Spinal cord (tissue), 9 donors: ENCODE measurements at regions not wholly inside any gene's neighbourhood (a gene's known extent, or its start where the extent isn't known, plus 50 kb on each side); places are given as distances from the start of the nearest gene placed in this dataset.

Experiments
- DNase-seq, 6 donors: peaks; one replicate each; pipeline versions ENCODE4 v3.0.0 to v3.0.0-alpha.2; 2013 to 2015; ENCODE audit warnings: low spot score in 6 of 6, low read depth in 4 of 6
- H3K27ac ChIP-seq: one replicate; pipeline ENCODE4 v1.5.1; 2013; ENCODE audit warnings: low read depth, low read length, control low read depth
- H3K27me3 ChIP-seq: one replicate; pipeline ENCODE4 v1.6.1; 2013; ENCODE audit warnings: low read length; ENCODE audit not compliant: control insufficient read depth, insufficient read depth
- H3K36me3 ChIP-seq: one replicate; pipeline ENCODE4 v1.6.1; 2013; ENCODE audit warnings: low read length; ENCODE audit not compliant: control insufficient read depth, insufficient read depth
- H3K4me1 ChIP-seq: one replicate; pipeline ENCODE4 v1.6.1; 2013; ENCODE audit warnings: low read length; ENCODE audit not compliant: control insufficient read depth, insufficient read depth
- H3K4me3 ChIP-seq: one replicate; pipeline ENCODE4 v1.5.1; 2013; ENCODE audit warnings: low read depth, low read length, control low read depth
- H3K9me3 ChIP-seq: one replicate; pipeline ENCODE4 v1.6.1; 2013; ENCODE audit warnings: low read length; ENCODE audit not compliant: control insufficient read depth, insufficient read depth
- WGBS: methylation state at CpG from one replicate; pipeline ENCODE4 v1.1.5; 2013; ENCODE audit warnings: missing lambda C conversion rate; ENCODE audit not compliant: insufficient coverage; 5-methylcytosine and 5-hydroxymethylcytosine counted together
- donor health status: healthy.

DNA sequence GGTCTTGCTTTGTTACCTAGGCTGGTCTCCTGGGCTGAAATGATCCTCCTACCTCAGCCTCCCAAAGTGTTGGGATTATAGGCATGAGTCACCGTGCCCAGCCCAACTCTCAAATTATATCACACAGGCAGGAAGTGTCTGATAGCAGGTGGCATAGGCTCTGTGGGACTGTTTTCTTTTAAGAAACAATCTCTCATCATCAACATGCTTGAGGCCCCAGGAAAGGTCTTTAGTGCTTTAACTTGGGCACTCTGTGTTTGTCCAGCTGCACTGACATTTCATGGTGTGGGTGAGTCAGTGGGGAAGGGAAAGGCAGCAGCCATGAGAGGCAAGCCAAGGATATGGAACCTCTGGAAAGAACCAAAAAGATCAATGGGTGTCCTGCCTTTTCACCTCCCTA lies 88.1 kb upstream of the TSPAN5 start:
- Histone ChIP-seq H3K27me3 (no peaks in the 10 kb centered on the region), H3K9me3 (no peaks in the 10 kb centered on the region), H3K4me3 (no peak overlapping the region), H3K36me3 (no peaks in the 10 kb centered on the region), H3K4me1 (peaks cover 9% of the 10 kb centered on the region), H3K27ac (peak overlapping the region; percentile 70)
- DNase-seq: peak in 1 of 6 donors; percentile 33
- no CpG with 5 or more reads among the region's 1 CpG for WGBS

DNA sequence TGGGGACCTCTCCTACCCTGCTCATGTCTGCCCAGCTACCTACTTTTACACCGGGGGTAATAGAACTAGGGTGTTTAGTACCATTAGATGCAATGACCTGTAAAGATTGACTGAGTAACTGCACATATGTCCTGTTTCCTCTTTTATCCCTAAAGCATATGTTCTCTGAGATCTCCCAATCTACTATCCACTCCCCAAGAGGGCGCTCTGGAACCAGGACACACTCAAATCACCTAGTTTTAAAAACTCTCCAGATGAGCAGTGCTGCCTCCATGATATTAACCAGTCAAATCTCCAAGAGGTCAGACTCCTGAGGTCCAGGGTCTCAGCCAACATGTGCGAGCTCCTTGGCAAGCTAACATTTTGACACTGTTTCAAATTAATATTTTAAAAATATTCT lies 87.0 kb upstream of the TSPAN5 start:
- WGBS: 90% methylated on average over 1 of the region's 3 CpGs
- H3K4me1 ChIP-seq: peaks cover 9% of the 10 kb centered on the region
- peak in 1 of 6 donors; percentile 21 for DNase-seq

DNA sequence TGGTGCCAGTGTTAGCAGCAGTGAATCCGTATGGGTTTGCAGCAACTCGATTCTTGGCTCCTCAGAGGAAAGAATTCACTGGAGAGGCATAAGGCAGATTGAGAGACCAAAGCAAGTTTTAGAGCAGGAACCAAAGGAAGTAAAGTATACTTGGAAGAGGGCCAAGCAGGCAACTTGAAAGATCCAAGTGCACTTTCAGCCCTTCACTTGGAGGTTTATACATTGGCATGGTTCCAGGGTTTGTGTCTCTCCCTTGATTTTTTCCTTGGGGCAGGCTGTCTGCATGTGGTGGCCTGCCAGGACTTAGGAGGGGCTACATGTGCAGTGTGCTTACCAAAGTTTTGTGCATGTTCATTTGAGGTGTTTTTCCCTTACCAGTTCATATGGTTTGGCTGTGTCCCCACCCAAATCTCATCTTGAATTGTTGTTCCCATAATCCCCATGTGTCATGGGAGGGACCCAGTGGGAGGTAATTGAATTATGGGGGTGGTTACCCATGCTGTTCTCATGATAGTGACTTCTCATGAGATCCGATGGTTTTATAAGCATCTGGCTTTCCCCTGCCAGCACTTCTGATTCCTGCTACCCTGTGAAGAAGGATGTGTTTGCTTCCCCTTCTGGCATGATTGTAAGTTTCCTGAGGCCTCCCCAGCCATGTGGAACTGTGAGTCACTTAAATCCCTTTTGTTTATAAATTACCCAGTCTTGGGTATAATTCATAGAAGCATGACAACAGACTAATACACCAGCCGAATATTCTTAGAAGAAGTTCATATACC lies 86.2 kb upstream of the TSPAN5 start:
- peaks cover 9% of the 10 kb centered on the region for H3K4me1 ChIP-seq
- H3K4me3 ChIP-seq: no peak overlapping the region
- 75% methylated on average over 3 of the region's 4 CpGs for WGBS
- H3K36me3 ChIP-seq: no peaks in the 10 kb centered on the region
- no peaks in the 10 kb centered on the region for H3K9me3 ChIP-seq
- H3K27ac ChIP-seq: no peak overlapping the region
- H3K27me3 ChIP-seq: no peaks in the 10 kb centered on the region
- peak in 2 of 6 donors; percentile 17 to 19 for DNase-seq

More for the DNA sequence above, 87.0 kb upstream of the TSPAN5 start:
- H3K9me3 ChIP-seq: no peaks in the 10 kb centered on the region
- no peak overlapping the region for H3K27ac ChIP-seq
- H3K27me3 ChIP-seq: no peaks in the 10 kb centered on the region
- H3K36me3 ChIP-seq: no peaks in the 10 kb centered on the region
- H3K4me3 ChIP-seq: no peak overlapping the region

GRCh38 chr4:98741952-98742351 lies 83.5 kb upstream of the TSPAN5 start:
- no peak overlapping the region for H3K4me3 ChIP-seq
- H3K36me3 ChIP-seq: no peaks in the 10 kb centered on the region
- H3K27me3 ChIP-seq: no peaks in the 10 kb centered on the region
- no CpG with 5 or more reads among the region's 7 CpGs for WGBS
- H3K27ac ChIP-seq: no peak overlapping the region
- H3K9me3 ChIP-seq: no peaks in the 10 kb centered on the region
- DNase-seq: no peak
- no peaks in the 10 kb centered on the region for H3K4me1 ChIP-seq

- Histone ChIP-seq H3K27me3 (no peaks in the 10 kb centered on the region), H3K9me3 (no peaks in the 10 kb centered on the region), H3K27ac (no peak overlapping the region), H3K4me3 (no peak overlapping the region), H3K4me1 (no peaks in the 10 kb centered on the region), H3K36me3 (no peaks in the 10 kb centered on the region)
- no peak for DNase-seq
- no CpG with 5 or more reads among the region's 6 CpGs for WGBS
Measured at GRCh38 chr4:98739751-98740150, 81.3 kb upstream of the TSPAN5 start.

- H3K4me1 ChIP-seq: no peaks in the 10 kb centered on the region
- no peaks in the 10 kb centered on the region for H3K27me3 ChIP-seq
- peak in 1 of 6 donors; percentile 11 for DNase-seq
- no peak overlapping the region for H3K27ac ChIP-seq
- no peak overlapping the region for H3K4me3 ChIP-seq
- H3K9me3 ChIP-seq: no peaks in the 10 kb centered on the region
- H3K36me3 ChIP-seq: no peaks in the 10 kb centered on the region
Measured at GRCh38 chr4:98733601-98734000, 75.2 kb upstream of the TSPAN5 start.

DNA sequence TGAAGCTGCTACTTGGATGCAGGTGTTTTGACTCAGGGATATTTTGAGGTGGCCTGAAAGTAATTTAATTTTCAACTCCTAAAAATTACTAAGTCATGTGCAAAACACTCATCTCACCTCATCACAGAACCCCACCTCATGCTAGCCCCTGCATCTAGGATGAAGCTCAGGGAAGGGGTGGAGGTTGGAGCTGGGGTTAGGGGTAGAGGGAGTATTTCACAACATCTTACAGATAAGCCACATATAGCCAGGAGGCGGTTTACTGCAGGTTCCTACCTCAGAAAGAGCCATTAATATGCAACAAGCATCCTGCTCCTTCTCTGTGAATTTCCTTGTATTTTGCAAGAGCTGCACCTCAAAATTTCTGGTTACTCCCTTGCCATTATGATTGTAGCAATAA lies 70.5 kb upstream of the TSPAN5 start:
- Histone ChIP-seq H3K4me1 (no peaks in the 10 kb centered on the region), H3K36me3 (no peaks in the 10 kb centered on the region), H3K9me3 (no peaks in the 10 kb centered on the region), H3K4me3 (no peak overlapping the region), H3K27ac (no peak overlapping the region), H3K27me3 (no peaks in the 10 kb centered on the region)
- no peak for DNase-seq
- WGBS: no CpG with 5 or more reads among the region's 1 CpG

DNA sequence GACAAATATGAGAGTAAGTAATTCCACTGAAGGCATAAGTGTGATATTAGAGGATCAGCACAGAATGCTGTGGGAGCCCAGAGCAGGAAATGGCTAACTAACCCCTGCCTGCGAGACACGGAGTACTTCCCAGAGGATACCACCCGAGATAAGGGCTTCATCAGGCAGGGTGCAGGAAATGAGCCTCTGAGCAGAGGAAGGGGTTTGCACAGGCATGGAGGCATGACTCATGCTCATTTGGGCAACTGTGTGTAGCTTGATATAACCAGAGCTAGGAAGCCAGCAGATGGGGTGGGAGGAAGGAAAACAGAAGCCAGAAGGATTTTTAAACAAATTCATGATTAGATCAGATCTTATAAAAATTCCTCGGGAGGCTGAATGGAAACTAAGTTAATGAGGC lies 70.0 kb upstream of the TSPAN5 start:
- Histone ChIP-seq H3K36me3 (no peaks in the 10 kb centered on the region), H3K27me3 (no peaks in the 10 kb centered on the region), H3K9me3 (no peaks in the 10 kb centered on the region), H3K27ac (no peak overlapping the region), H3K4me1 (no peaks in the 10 kb centered on the region), H3K4me3 (no peak overlapping the region)
- DNase-seq: peak in 1 of 6 donors; percentile 10
- WGBS: 56% methylated on average over 4 of the region's 4 CpGs

- Histone ChIP-seq H3K27me3 (no peaks in the 10 kb centered on the region), H3K9me3 (no peaks in the 10 kb centered on the region), H3K36me3 (no peaks in the 10 kb centered on the region), H3K4me3 (no peak overlapping the region), H3K27ac (no peak overlapping the region), H3K4me1 (no peaks in the 10 kb centered on the region)
- 100% methylated on average over 2 of the region's 2 CpGs for WGBS
- no peak for DNase-seq
Measured at GRCh38 chr4:98722000-98722399, 63.6 kb upstream of the TSPAN5 start.

DNA sequence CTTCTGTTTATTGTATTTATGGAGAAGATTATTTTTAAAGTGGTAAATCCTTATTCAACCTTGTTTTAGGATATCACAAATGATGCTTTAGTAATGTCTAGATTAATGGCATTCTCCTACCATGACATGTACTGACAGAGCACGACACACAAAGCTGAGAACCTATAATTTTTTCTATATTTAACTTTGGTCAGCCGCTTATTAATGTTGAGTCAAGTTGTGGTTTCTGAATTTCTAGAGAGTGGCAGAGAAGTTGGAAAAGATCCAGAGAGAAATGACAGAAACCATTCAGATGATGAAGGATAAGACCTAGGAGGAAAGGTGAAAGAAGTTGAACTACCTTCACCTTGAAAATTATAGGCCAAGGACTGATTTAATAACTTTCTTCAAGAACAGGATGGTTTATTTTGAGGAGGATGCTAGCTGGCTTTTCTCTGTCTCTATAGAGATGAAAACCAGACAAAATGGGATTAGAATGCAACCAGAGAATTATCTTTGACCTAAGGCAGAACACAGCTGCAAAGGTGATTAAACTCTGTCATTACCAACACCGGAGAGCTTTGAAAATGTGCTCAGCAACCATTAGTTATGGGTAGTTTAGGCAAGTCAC lies 62.6 kb upstream of the TSPAN5 start:
- no peaks in the 10 kb centered on the region for H3K9me3 ChIP-seq
- no peaks in the 10 kb centered on the region for H3K36me3 ChIP-seq
- no peaks in the 10 kb centered on the region for H3K27me3 ChIP-seq
- H3K4me1 ChIP-seq: no peaks in the 10 kb centered on the region
- DNase-seq: peak in 1 of 6 donors; percentile 14
- H3K4me3 ChIP-seq: no peak overlapping the region
- WGBS: no CpG with 5 or more reads among the region's 3 CpGs
- H3K27ac ChIP-seq: no peak overlapping the region
